ENCODE measurements at regions not wholly inside any gene's neighbourhood (a gene's known extent, or its start where the extent isn't known, plus 50 kb on each side); places are given as distances from the start of the nearest gene placed in this dataset.

- Histone ChIP-seq H3K36me3 (ENCODE audit: control insufficient read depth in 4 of 4, insufficient read depth in 3 of 4, low read depth in 1 of 4, low read length in 3 of 4) (no peaks in the 10 kb centered on the region), H3K9me3 (ENCODE audit: control insufficient read depth in 4 of 4, low read length in 3 of 4) (no peaks in the 10 kb centered on the region), H3K4me1 (ENCODE audit: control insufficient read depth in 4 of 4, insufficient read depth in 4 of 4, low read length in 3 of 4) (peaks cover 0 to 21% (median 18%) of the 10 kb centered on the region in 4 donors), H3K27ac (ENCODE audit: low read depth in 1 of 2, low read length in 2 of 2) (peak overlapping the region; percentile 74 to 76), H3K27me3 (ENCODE audit: control insufficient read depth in 4 of 4, insufficient read depth in 4 of 4, low read length in 3 of 4) (no peaks in the 10 kb centered on the region), H3K4me3 (ENCODE audit: low read depth in 1 of 3, low read length in 3 of 3) (no peak overlapping the region), H3K9ac (ENCODE audit: low read depth in 1 of 2, low read length in 2 of 2) (no peak overlapping the region)
- TF ChIP-seq NR2F2 (IDR thresholded peaks at IDR 0.05) (no peak), RXRA (IDR thresholded peaks at IDR 0.05) (peak; percentile 81 to 88), JUND (IDR thresholded peaks at IDR 0.05) (peak in 1 of 2 donors; percentile 28), ZBTB33 (IDR thresholded peaks at IDR 0.05) (peak; percentile 43), HNF4G (IDR thresholded peaks at IDR 0.05) (peak; percentile 46), GABPA (IDR thresholded peaks at IDR 0.05 in 1 of 2, conservative IDR thresholded peaks at IDR 0.05 in 1 of 2) (no peak), ATF3 (IDR thresholded peaks at IDR 0.05) (no peak), FOXA2 (IDR thresholded peaks at IDR 0.05) (peak; percentile 78), CTCF (IDR thresholded peaks at IDR 0.05; ENCODE audit: low read depth, low read length, missing input control) (no peak), MAX (IDR thresholded peaks at IDR 0.05) (peak; percentile 97), RAD21 (IDR thresholded peaks at IDR 0.05) (peak; percentile 53 to 62), REST (IDR thresholded peaks at IDR 0.05) (no peak), HNF4A (conservative IDR thresholded peaks at IDR 0.05) (peak; percentile 70 to 83), EGR1 (IDR thresholded peaks at IDR 0.05; ENCODE audit: low read depth in 2 of 2) (peak; percentile 31 to 96), YY1 (IDR thresholded peaks at IDR 0.05) (peak; percentile 38), FOXA1 (IDR thresholded peaks at IDR 0.05) (peak; percentile 50), TAF1 (conservative IDR thresholded peaks at IDR 0.05) (no peak), SP1 (IDR thresholded peaks at IDR 0.05) (peak; percentile 64)
- DNase-seq (ENCODE audit: low spot score) = no peak
- 33% methylated on average over 8 of the region's 8 CpGs for WGBS
These were observed 362.8 kb downstream of the INHBA start for GRCh38 chr7:41339913-41340676.

Data from liver (tissue), 8 donors.